A673 (cell line): ENCODE measurements at regions not wholly inside any gene's neighbourhood (a gene's known extent, or its start where the extent isn't known, plus 50 kb on each side); places are given as distances from the start of the nearest gene placed in this dataset.

ENCODE experiments used
- BruUV-seq: library from RNA; stranded (reverse); fragments of 400-500 nt; replicated peaks from 2 replicates; lab custom pipeline; 2021; lab: Mats Ljungman, UMichigan
- CTCF ChIA-PET: fragments of 300-600 bp; sonication (Branson Sonifier 250); formaldehyde crosslinking; loops from one replicate; lab custom pipeline; 2022; ENCODE audit warnings: antibody characterized with exemption; lab: Charles Lee
- POLR2A ChIA-PET: fragments of 300-600 bp; sonication (Branson Sonifier 250); formaldehyde crosslinking; loops from one replicate; lab custom pipeline; 2022; ENCODE audit warnings: antibody characterized with exemption; ENCODE audit not compliant: low non-redundant PET; lab: Charles Lee
- DNase-seq: peaks from one replicate; pipeline ENCODE4 v3.0.0-alpha.2; 2015; ENCODE audit warnings: low spot score
- H3K27ac ChIP-seq: fragments of 200-600 bp; sonication (generic); 2 replicates; pipeline ENCODE4 v1.5.1; 2016; ENCODE audit warnings: mixed run types, low read depth, mild to moderate bottlenecking, mixed read lengths, antibody characterized with exemption, low read length; ENCODE audit not compliant: poor library complexity, severe bottlenecking
- H3K27me3 ChIP-seq: fragments of 200-600 bp; sonication (generic); replicated peaks from 2 replicates; pipeline ENCODE4 v1.6.1; 2017; ENCODE audit warnings: mixed run types, low read depth, mild to moderate bottlenecking, mixed read lengths, antibody characterized with exemption, low read length; ENCODE audit not compliant: insufficient read depth, poor library complexity
- H3K36me3 ChIP-seq: fragments of 200-600 bp; sonication (generic); 2 replicates; pipeline ENCODE4 v1.6.1; 2016; ENCODE audit warnings: mixed run types, mild to moderate bottlenecking, mixed read lengths, antibody characterized with exemption, low read length; ENCODE audit not compliant: insufficient read depth, poor library complexity, severe bottlenecking
- H3K4me1 ChIP-seq: fragments of 200-600 bp; sonication (generic); 2 replicates; pipeline ENCODE4 v1.6.1; 2017; ENCODE audit warnings: mixed run types, mild to moderate bottlenecking, mixed read lengths, antibody characterized with exemption, low read length; ENCODE audit not compliant: insufficient read depth, poor library complexity, severe bottlenecking
- H3K4me3 ChIP-seq: fragments of 200-600 bp; sonication (generic); 2 replicates; pipeline ENCODE4 v1.5.1; 2016; ENCODE audit warnings: low read depth, mixed run types, mild to moderate bottlenecking, mixed read lengths, low read length; ENCODE audit not compliant: poor library complexity, severe bottlenecking
- H3K9me3 ChIP-seq: fragments of 200-600 bp; sonication (generic); 2 replicates; pipeline ENCODE4 v1.6.1; 2016; ENCODE audit warnings: mixed run types, low read depth, mild to moderate bottlenecking, mixed read lengths, antibody characterized with exemption, low read length; ENCODE audit not compliant: poor library complexity, severe bottlenecking
- EZH2 ChIP-seq: fragments of 200-600 bp; sonication (generic); IDR thresholded peaks from 2 replicates; pipeline ENCODE4 v1.6.1; 2017; ENCODE audit warnings: borderline replicate concordance, low read depth, mild to moderate bottlenecking, mixed read lengths, antibody characterized with exemption, low read length; ENCODE audit not compliant: poor library complexity, severe bottlenecking
- intact Hi-C: fragments of 100-400 bp; cut with micrococcal nuclease; formaldehyde crosslinking; loops from one replicate; pipeline ENCODE4 v1.10.0; 2022; ENCODE audit not compliant: unreplicated experiment
- TF ChIP-seq, protein P1 (sequence below): fragments of 300-800, 200-600 bp; sonication (generic); conservative IDR thresholded peaks from 2 replicates; pipeline ENCODE4 v1.5.1; 2017; ENCODE audit warnings: low read depth, mild to moderate bottlenecking, antibody characterized with exemption, low read length, moderate library complexity, mixed read lengths

DNA sequence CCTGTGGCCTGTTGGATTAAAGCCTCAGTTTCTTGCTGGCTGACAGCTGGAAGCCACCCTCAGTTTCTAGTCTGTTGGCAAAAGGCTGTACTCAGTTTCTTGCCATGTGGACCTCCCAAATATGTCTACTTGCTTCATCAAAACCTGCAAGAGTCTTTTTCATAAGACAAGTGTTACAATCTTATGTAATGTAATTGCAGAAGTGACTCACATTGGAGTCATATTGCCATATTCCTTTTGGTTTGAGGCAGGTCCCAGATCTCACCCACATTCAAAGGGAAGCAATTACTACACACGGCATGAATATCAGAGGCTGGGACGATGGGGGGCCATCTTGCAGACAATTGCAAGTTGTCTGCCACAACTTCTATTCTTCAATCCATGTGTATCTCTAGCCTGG lies 286.7 kb upstream of the IL12B start:
- no peaks in the 10 kb centered on the region for H3K4me1 ChIP-seq
- no peak for TF ChIP-seq EZH2
- TF ChIP-seq, protein P1, sequence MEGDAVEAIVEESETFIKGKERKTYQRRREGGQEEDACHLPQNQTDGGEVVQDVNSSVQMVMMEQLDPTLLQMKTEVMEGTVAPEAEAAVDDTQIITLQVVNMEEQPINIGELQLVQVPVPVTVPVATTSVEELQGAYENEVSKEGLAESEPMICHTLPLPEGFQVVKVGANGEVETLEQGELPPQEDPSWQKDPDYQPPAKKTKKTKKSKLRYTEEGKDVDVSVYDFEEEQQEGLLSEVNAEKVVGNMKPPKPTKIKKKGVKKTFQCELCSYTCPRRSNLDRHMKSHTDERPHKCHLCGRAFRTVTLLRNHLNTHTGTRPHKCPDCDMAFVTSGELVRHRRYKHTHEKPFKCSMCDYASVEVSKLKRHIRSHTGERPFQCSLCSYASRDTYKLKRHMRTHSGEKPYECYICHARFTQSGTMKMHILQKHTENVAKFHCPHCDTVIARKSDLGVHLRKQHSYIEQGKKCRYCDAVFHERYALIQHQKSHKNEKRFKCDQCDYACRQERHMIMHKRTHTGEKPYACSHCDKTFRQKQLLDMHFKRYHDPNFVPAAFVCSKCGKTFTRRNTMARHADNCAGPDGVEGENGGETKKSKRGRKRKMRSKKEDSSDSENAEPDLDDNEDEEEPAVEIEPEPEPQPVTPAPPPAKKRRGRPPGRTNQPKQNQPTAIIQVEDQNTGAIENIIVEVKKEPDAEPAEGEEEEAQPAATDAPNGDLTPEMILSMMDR, result no peak

DNA sequence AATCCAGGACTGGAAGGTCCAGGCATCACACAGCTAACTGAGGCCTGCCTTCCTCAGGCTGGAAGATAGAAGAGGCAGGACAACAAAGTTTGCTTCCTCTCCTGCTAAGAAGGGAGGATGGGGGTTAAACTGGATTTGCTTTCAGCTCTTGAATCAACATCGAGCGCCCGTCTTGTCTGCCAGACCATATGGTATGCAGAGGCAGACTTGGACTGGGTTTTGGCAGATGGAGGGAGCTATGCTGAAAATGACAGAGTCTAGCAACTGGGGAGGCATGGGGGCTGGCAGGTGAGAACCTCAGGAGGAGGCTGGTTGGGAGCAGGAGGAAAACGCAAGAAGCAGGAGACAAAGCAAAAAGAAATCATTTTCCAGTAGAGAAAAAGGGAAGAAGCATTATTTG lies 289.5 kb upstream of the IL12B start:
- H3K4me1 ChIP-seq, result no peaks in the 10 kb centered on the region
- BruUV-seq, result no TSS peak
- H3K36me3 ChIP-seq, result no peaks in the 10 kb centered on the region
- H3K9me3 ChIP-seq, result no peaks in the 10 kb centered on the region
- ChIA-PET POLR2A (no interaction called here), CTCF (no interaction called here)
- intact Hi-C loops, result no loop called here
- TF ChIP-seq EZH2, result no peak
- TF ChIP-seq, protein P1, result no peak
- no peak overlapping the region for H3K27ac ChIP-seq
- no peaks in the 10 kb centered on the region for H3K27me3 ChIP-seq
- no peak for DNase-seq
- no peak overlapping the region for H3K4me3 ChIP-seq

More for the DNA sequence above, 286.7 kb upstream of the IL12B start:
- ChIA-PET POLR2A (no interaction called here), CTCF (no interaction called here)
- H3K36me3 ChIP-seq, result no peaks in the 10 kb centered on the region
- DNase-seq, result no peak
- intact Hi-C loops, result no loop called here
- no peaks in the 10 kb centered on the region for H3K9me3 ChIP-seq
- no peak overlapping the region for H3K27ac ChIP-seq
- no peaks in the 10 kb centered on the region for H3K27me3 ChIP-seq
- no TSS peak for BruUV-seq
- H3K4me3 ChIP-seq, result no peak overlapping the region

GRCh38 chr5:159620853-159621540 lies 290.7 kb upstream of the IL12B start:
- intact Hi-C loops, result no loop called here

More at GRCh38 chr5:159620853-159621540, 290.7 kb upstream of the IL12B start:
- H3K27ac ChIP-seq, result no peak overlapping the region
- CTCF ChIA-PET, result no interaction called here
- no peaks in the 10 kb centered on the region for H3K27me3 ChIP-seq
- no peaks in the 10 kb centered on the region for H3K4me1 ChIP-seq
- TF ChIP-seq EZH2, result no peak
- TF ChIP-seq, protein P1, result no peak
- H3K9me3 ChIP-seq, result no peaks in the 10 kb centered on the region
- no peak overlapping the region for H3K4me3 ChIP-seq
- BruUV-seq, result no TSS peak
- POLR2A ChIA-PET, result interaction anchor here (0.7 kb wide), 1 partner anchor 132 kb away, joined by 10 read pairs; no protein-coding TSS in a partner anchor
- no peaks in the 10 kb centered on the region for H3K36me3 ChIP-seq
- DNase-seq, result no peak
